Fibroblast of villous mesenchyme (primary cell): ENCODE measurements at regions not wholly inside any gene's neighbourhood (a gene's known extent, or its start where the extent isn't known, plus 50 kb on each side); places are given as distances from the start of the nearest gene placed in this dataset.

Experiments
- DNase-seq: peaks from one replicate; pipeline ENCODE4 v3.0.0-alpha.2; 2010; ENCODE audit warnings: low read depth
- H3K4me3 ChIP-seq: 2 replicates; pipeline ENCODE4 v1.5.1; 2011; ENCODE audit warnings: low read depth, mild to moderate bottlenecking, low read length
- CTCF ChIP-seq: IDR thresholded peaks from 2 replicates; pipeline ENCODE4 v1.5.1; 2012; ENCODE audit warnings: low read depth, mild to moderate bottlenecking, low read length; ENCODE audit not compliant: insufficient read depth

- no peak overlapping the region for H3K4me3 ChIP-seq
- no peak for DNase-seq
- TF ChIP-seq CTCF = no peak
Measured at GRCh38 chr13:40328091-40328490, 338.4 kb downstream of the FOXO1 start.

- H3K4me3 ChIP-seq = no peak overlapping the region
- no peak for TF ChIP-seq CTCF
- DNase-seq = peak; percentile 27
Measured at GRCh38 chr13:40329781-40330485, 336.5 kb downstream of the FOXO1 start.

GRCh38 chr13:40330950-40331349 lies 335.5 kb downstream of the FOXO1 start:
- TF ChIP-seq CTCF = no peak
- no peak for DNase-seq
- no peak overlapping the region for H3K4me3 ChIP-seq

- no peak for TF ChIP-seq CTCF
- no peak for DNase-seq
- H3K4me3 ChIP-seq = no peak overlapping the region
Measured at GRCh38 chr13:40331802-40332201, 334.6 kb downstream of the FOXO1 start.

- no peak for DNase-seq
- no peak overlapping the region for H3K4me3 ChIP-seq
- TF ChIP-seq CTCF = no peak
Measured at GRCh38 chr13:40333226-40333625, 333.2 kb downstream of the FOXO1 start.

- H3K4me3 ChIP-seq = no peak overlapping the region
- DNase-seq = no peak
- TF ChIP-seq CTCF = no peak
Measured at GRCh38 chr13:40334031-40334430, 332.4 kb downstream of the FOXO1 start.

GRCh38 chr13:40334616-40335015 lies 331.8 kb downstream of the FOXO1 start:
- no peak overlapping the region for H3K4me3 ChIP-seq
- no peak for DNase-seq
- TF ChIP-seq CTCF = no peak
